KG1 (cell line): ENCODE measurements at regions not wholly inside any gene's neighbourhood (a gene's known extent, or its start where the extent isn't known, plus 50 kb on each side); places are given as distances from the start of the nearest gene placed in this dataset.
"Not testable (repeated sequence)": the region's sequence is repeated elsewhere in the genome, so short reads cannot be mapped to it uniquely, and the experiment has no call there.

Source experiments
- DNase-seq: peaks from one replicate; lab custom pipeline; 2025; lab: John Stamatoyannopoulos, UW

DNA sequence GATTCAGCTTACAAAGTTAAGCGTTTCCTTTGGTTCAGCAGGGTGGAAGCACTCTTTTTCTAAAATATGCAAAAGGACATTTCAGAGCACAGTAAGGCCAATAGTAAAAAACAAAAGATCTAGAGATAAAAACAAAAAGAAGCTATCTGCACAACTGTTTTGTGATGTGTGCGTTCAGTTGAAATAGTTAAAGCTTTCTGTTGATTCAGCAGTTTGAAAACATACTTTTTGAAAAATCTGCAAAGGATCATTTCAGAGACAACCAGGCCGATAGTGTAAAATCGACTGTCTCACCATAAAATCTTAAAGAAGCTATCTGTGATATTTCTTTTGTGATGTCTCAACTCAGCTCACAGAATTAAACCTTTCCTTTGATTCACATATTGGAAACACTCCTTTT lies 300.0 kb upstream of the ALG10B start:
- no peak for DNase-seq

DNA sequence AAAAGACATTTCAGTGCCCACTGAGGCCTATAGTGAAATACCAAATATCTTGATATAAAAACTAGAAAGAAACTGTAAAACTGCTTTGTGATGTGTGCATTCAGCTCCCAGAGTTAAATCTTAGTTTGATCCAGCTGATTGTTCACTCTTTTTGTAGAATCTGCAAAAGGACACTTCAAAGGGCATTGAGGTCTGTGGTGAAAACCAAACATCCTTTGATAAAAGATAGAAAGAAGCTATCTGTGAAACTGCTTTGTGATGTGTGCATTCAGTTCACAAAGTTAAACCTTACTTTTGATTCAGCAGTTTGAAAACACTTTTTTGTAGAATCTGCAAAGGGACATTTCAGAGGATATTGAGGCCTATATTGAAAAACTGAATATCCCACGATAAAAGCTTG lies 290.7 kb upstream of the ALG10B start:
- DNase-seq: no peak

DNA sequence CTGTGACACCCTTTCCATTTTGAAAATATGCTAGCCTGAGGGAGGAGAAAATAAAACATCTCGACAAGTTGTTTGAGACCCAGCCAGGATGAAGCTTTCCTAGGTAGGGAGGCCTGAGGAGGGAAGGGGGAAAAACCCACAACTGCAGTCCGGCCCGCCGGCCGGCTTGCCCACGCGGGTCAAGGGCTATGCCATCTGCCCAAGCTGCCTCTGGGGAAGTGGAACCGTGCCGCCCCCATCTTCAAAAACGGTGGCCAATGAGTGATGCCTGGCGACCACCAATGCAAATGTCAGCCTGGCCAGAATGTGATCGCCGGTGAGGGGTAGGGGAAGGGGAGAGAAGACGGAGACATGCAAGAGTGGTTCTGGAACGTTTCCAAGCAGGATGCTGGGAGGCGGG lies 263.5 kb upstream of the ALG10B start:
- no peak for DNase-seq

DNA sequence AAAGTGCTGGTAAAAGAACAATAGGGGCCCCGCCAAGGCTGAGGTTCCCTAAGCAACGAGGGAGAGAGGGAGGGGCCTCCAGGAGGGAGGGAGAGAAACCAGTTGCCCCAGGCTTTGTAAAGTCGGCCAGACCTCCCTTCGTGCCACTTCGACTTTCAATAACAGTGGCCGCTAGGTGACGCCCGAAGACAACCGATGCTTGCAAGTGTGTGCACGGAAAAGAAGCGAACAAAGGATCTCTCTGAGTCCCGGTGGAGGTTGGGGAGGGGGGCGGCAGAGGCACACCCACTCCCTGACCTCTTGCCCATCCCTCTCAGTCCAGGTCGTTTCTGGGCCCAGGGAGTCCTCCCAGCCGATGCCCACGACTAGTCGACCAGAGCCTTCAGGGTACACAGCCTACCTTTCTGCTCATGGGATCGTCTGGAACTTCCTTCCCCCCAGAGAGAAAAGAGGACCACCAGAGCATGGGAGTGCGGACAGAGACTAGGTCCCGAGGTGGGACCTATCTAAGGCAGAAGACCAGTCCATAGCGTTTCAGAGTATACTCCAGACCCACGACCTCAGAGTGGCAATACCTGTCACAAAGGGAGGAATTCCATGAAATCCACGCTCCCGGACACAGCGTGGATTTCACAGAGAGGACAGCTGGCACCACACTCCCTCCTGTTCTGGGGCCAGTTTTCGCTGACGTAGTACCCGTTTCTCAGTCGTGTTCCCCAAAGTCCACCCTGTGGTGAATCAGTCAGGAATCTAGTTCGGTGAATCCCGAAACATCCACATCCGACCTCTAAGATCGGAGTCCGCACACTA lies 262.7 kb upstream of the ALG10B start:
- peak; percentile 6 for DNase-seq

DNA sequence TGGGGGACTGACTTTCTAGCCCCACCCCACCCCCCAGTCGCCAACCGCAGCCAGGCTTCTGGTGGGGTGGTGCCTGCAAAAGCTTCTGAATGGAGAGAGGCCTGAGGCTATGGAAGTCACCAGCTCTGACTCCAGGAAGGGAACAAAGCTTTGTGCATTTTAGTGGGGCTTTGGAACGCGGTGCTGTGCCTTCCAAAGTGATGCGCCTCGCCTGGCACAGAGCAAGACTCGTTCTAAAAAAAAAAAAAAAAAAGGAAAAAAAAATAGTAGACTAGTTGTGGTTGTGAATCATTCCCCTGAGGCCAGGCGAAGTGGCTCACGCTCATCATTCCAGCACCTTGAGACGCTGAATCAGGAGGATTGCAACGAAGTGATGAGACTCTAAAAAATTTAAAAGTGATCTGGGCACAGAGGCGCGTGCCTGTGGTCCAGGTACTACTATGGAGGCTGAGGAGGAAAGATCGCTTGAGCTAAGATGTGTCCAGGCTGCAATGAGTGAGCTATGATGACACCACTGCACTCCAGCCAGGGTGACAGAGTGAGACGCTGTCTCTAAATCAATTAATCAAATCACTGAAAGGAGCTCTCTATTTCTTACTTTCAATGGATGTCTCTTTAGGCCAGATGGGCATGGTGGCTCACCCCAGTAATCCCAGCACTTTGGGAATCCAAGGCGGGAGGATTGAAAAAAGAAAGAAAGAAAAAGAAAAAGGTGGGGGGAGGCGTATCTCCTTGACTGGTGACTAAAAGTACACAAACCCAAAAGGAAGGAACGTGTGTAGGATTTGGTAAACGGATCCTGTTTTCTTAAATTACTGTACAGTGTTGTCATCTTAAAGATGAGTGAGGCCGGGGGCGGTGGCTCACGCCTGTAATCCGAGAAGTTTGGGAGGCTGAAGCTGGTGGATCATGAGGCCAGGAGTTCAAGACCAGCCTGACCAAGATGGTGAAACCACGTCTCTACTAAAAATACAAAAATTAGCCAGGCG lies 259.6 kb upstream of the ALG10B start:
- DNase-seq: no peak

DNA sequence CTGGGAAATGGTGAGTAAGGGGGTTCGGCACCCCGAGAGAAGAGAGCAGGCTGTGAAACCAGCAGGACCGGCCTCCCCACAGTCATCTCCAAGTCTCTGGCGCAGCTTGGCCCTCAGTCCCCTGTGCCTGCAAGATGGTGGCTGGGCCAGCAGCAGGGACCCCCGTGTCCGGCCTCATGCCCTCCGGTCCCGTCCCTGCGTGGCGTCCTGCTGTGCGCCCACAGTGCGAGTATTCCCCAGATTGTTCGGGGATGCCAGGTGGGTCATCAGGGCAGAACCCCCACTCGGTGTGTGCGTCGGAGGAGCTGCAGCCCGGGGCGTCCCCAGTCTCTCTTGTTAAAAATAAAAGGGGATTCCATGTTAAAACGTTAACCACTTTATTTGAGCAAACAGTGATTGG lies 216.9 kb upstream of the ALG10B start:
- no peak for DNase-seq

DNA sequence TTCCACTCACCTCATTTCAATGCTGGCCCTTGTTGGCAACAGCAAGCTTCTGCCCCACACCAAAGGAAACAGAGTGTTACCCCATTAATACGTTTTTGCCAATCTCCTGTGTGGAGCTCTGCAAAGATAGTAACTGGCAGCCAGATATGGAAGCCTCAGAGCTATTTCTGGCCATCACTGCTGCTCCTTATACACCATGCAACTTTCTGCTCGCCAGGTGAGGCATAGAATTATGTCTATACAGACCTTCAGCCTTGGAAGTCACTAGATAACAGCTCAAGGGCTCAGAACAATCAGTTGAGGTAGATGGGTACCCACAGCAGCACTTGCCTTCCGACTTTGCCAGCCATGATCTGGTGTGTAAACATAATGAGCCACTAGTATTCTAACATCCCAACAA lies 214.8 kb upstream of the ALG10B start:
- DNase-seq: no peak

DNA sequence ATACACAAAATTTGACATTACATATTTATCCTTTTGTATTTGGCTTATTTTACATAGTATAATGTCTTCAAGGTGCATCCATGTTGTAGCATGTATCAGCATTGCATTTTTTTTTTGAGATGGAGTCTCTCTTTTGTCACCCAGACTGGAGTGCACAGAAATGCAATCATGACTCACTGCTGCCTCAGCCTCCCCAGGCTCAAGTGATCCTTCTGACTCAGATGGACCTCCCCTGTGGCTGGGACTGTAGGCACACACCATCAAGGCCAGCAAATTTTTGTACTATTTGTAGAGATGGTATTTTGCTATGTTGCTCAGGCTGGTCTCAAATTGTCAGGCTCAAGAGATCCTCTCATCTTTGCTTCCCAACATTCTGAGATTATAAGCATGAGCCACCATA lies 214.4 kb upstream of the ALG10B start:
- DNase-seq: no peak

DNA sequence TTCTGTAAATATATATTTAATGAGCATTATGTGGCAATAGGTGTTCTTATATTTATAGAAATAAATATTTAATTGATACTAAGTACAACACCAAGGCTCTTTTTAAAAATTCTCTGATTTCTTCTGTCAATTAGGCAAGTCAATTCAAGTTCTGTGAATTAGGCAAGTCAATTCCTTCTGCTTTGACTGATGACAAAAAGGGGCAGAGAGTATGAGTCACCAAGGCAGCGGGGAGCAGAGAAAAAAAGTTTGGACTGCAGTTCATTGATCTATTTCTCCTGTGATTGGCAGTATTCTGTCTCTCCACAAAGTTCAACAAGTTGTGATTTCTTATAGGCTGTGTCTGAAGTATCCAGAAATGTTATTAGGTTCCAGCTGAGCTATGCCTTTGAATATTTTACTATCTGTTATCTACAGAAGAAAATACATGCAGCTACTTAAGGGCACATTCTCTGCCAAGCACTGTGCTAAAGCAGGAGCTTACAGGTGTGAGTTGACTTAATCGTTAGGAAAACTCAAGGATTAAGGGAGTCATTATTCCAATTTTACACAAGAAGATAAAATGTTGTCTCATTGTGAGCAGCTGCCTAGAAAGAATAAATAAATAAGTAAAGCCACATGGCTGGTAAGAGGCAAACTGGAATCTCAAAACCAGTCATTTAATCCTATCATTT lies 206.4 kb upstream of the ALG10B start:
- no peak for DNase-seq

DNA sequence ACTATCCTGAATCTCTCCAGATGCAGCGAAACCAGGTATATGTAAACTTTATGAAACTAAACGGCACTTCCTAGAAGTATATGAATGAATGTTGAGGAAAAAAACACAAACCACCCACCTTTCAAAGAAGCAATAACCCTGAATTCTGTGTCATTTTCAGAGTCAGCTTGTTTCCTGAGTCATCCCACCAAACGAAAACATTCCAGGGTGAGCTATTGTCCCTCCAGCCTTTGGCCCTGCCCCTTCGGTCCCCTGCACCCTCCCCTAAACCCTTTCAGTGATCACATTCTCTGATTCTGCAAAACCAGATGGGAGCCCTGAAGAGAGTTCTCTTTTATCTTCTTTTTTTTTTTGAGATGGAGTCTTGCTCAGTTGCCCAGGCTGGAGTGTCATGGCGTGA lies 202.6 kb upstream of the ALG10B start:
- no peak for DNase-seq

DNA sequence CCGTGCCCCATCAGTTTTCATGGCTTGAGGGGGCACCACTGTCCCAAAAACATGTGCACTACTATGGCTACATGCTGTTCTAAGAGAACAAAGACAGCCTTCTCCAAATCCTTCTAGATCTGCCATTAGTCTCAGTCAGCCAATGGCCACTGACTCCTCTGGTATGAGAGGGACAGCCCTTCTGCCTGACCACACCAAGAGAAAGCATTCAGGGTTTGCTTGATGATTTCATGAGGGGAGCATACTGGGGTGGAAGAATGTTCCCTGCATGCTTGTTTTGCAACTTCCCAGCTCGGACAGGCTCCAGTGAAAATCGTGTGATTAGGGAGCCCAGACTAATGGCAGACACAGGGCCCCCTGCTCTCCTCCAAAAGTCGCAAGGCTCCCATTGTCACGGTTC lies 199.6 kb upstream of the ALG10B start:
- no peak for DNase-seq

DNA sequence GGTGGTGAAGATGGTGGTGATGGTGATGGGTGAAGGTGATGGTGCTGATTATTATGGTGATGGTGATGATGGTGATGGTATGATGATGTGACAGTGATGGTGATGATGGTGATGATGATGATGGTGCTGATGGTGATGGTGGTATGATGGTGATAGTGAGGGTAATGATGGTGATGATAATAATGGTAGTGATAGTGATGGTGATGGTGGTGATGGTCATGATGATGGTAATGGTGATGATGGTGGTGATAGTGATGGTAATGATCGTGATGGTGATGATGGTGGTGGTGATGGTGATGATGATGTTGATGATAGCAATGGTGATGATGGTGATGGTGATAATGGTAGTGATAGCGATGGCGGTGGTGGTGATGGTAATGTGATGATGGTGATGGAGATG lies 197.9 kb upstream of the ALG10B start:
- no peak for DNase-seq

DNA sequence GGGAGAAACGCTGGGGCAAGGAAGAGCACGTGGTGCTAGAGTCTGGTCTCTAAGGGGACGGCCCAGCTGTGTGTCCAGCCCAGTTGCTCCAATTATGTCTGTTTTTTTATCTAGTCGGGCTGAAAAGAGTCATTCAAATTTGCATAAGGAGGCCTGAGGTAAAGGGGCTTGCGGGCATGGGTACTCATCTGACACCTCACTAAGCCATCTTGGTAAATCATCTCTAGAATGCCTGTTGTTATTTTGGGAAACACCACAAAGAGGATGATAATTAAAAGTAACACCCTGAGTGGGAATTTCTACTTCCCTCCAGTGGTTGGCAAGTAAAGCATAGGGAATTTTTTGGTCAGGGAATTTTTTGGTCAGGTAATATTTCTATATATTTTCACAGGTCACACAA lies 196.1 kb upstream of the ALG10B start:
- DNase-seq: no peak

DNA sequence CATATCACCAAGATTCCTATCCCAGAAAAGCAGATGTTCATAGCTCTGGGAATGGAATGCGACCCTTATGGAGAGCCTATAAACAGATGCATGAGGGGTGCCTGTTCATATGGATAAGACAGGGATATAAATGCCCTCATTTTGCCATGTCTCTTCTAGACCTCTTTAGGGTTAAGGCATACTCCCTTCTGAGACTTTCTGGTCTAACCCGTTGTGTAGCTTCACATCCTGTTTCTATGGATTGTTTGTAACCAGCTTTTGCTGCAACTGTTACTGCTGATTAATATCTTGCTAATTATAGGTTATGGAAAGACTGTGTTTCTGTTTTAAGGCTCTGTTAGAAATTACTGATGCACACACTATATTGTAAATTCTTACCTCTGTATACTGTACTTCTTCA lies 193.5 kb upstream of the ALG10B start:
- not testable (repeated sequence) for DNase-seq

DNA sequence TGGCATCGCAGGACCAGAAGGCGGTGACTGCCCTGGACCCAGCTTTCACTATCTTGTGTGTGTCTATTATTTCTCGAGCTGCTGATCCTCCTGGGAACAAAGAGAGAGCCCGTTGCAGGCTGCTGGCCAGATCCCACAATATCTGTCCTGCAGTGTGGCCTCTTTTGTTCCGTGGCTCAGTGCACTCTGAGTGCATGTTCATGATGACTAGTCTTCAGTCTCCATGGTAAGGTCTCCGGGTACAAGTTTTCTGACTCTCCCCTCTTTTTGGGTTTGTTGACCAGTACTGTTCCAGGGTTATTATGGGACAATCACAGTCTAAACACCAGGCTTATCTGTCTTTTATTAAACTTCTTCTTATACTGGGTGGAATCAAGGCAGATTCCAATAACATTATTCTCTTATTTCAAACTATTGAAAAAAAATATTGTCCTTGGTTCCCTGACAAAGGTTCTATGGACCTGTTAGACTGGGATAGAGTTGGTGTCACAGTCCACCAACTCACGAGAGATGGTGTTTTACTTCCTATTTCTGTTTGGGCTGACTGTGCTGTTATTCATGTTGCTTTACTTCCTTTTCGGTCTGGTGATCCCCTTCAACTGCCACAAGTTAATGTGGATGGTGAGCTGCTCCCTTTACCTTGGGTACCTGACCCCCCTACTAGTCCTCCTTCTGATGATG lies 192.9 kb upstream of the ALG10B start:
- DNase-seq: no peak

DNA sequence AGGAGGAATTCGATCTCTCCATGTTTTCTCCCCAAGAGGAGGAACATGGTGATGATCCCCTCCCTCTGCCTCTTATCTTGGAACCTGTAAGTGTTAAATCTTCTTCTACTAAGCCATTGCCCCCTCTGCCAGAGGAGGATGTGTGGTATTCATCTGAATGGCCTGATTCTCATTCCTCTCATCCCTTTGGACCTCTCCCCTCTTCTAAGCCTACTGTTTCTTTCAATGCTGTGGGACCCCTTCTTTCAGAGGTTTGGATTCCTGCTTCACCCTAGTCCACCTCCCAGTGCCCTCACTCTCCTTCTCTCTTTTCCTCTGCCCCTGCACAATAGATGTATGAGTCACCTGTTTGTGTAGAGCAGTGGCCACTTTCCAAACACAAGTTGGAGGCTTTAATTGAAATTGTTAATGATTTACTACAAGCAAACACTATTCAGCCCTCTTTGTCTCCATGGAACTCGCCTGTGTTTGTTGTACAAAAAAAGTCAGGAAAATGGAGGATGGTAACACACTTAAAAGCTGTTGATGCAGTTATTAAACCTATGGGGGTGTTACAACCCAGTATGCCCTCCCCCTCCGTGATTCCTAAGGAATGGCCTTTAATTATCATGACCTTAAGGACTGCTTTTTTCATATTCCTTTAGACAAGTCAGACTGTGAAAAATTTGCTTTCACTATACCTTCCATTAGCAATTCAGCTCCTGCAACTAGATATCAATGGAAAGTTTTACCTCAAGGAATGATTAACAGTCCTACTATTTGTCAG lies 192.1 kb upstream of the ALG10B start:
- no peak for DNase-seq

DNA sequence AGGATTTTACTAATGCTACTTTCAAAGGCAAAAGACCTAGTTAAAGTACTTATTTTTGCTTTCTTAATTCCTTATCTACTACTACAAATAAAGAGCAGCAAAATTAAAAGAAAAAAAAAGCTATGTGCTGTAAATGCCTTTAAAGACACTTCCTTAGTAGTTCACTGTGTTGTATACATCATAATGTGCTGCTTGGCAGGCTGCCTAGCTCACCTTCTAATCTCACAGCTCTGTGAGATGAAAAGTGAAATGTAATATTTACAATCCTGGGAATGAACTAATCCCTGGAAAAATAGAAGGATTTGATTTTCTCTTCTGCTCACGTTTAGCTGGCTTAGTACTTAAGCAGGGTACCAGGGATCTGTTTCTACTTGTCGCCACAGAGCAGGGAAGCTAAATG lies 184.4 kb upstream of the ALG10B start:
- DNase-seq: no peak

DNA sequence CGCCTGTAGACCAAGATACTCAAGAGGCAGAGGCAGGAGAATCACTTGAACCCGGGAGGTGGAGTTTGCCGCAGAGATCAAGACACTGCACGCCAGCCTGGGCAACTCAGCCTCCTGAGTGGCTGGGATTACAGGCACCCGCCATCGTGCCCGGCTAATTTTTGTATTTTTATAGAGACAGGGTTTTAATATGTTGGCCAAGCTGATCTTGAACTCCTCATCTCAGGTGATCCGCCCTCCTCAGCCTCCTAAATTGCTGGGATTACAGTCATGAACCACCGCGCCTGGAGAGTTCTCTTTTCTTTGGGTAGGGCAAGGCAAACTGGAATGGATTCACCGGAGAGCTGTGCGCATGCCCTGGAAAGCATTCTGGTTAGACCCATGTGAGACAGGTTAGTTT lies 179.3 kb upstream of the ALG10B start:
- DNase-seq: no peak

DNA sequence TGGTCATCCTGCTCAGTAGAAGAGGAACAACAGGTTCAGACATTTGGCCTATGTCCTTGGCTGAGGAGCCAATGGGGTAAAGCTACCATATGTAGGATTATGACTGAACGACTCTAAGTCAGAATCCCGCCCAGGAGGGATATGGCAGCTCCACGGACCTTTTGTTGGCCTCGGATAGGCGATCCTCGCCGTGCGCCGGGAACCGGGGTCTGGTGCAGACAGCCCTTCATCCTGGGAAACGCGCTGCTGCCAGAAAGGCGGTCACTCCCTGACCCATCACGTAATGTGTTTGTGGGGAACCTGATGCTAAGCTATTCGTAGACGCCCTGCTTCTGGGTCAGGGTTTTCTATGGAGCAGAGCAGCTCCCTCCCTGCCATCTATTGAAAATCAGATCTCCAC lies 178.9 kb upstream of the ALG10B start:
- no peak for DNase-seq

DNA sequence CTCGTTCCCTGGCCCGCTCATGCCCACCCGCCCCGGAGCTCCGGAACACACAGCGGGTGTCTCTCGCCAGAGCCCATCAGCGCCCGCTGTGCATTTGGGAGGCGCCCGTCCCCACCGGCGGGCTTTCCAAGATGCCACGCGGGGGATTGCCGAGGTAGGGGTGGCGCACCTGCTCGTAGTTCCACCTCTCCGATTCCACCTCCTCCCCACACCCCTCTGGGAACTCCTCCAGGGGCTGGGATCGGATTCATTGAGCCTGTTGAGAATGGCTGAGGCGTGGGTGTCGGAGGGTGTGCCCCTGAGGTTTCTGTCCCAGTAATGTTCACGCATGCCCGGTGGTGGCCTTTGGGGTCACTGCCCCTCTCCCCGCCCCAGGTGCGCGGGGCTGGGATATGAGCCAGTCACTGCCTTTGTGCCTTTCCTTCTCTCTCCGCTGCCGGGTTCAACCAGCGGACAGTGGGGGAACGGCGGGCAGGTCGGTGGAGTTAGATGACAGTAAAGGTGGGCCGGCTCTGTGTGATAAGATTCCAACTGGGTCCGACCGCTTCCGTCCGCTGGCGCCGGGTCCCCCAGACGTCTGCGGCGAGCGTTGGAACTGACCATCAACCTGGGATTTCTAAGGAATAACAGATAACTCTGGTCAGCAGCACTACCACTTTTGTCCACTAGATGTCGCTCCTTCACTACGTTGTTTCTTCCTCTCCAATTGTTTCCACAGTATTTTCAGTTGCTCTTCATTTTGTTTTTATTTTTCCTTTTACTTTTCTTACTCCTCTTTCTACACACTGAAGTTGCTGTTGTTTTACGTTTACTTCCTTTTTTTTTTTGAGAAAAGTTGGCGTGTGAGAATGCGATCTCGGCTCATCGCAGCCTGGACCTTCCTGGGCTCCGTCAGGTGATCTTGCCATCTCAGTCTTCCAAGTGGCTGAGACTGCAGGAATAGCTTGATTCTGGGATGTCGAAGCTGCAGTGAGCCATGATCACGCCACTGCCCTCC lies 178.1 kb upstream of the ALG10B start:
- peak; percentile 33 for DNase-seq
